Neutrophil (primary cell): ENCODE measurements at regions not wholly inside any gene's neighbourhood (a gene's known extent, or its start where the extent isn't known, plus 50 kb on each side); places are given as distances from the start of the nearest gene placed in this dataset.

Experiments
- H3K27ac ChIP-seq: fragments of 200-600 bp; sonication (generic); 2 replicates; pipeline ENCODE4 v1.5.1; 2016; ENCODE audit warnings: mild to moderate bottlenecking, moderate library complexity
- H3K27me3 ChIP-seq: fragments of 200-600 bp; sonication (generic); 2 replicates; pipeline ENCODE4 v1.6.0; 2016; ENCODE audit warnings: mild to moderate bottlenecking
- H3K36me3 ChIP-seq: fragments of 200-600 bp; sonication (generic); 2 replicates; pipeline ENCODE4 v1.5.1; 2017
- H3K4me1 ChIP-seq, 2 experiments: fragments of 200-600 bp in 1 of 2; sonication (generic) in 1 of 2; 1 replicate in 1 of 2; 2 replicates in 1 of 2; pipeline versions ENCODE4 v1.5.1 to v1.6.1; 2013 to 2016; ENCODE audit warnings: low read depth in 1 of 2, low read length in 1 of 2, mild to moderate bottlenecking in 1 of 2, moderate library complexity in 1 of 2; ENCODE audit not compliant: control insufficient read depth in 1 of 2, insufficient read depth in 1 of 2
- H3K4me3 ChIP-seq, 2 experiments: fragments of 200-600 bp in 1 of 2; sonication (generic) in 1 of 2; 1 replicate in 1 of 2; 2 replicates in 1 of 2; pipeline ENCODE4 v1.5.1; 2013 to 2016; ENCODE audit warnings: low read depth in 1 of 2, low read length in 1 of 2, mild to moderate bottlenecking in 1 of 2, moderate library complexity in 1 of 2
- H3K9me3 ChIP-seq: fragments of 200-600 bp; sonication (generic); 2 replicates; pipeline ENCODE4 v1.5.1; 2016
- CTCF ChIP-seq: fragments of 200-600 bp; sonication (generic); IDR thresholded peaks from 2 replicates; pipeline ENCODE4 v1.5.1; 2016; ENCODE audit warnings: antibody characterized with exemption

- no peaks in the 10 kb centered on the region for H3K36me3 ChIP-seq
- H3K9me3 ChIP-seq, result no peaks in the 10 kb centered on the region
- H3K4me1 ChIP-seq, result no peaks in the 10 kb centered on the region
- TF ChIP-seq CTCF, result no peak
- H3K4me3 ChIP-seq, result no peak overlapping the region
- no peak overlapping the region for H3K27ac ChIP-seq
- H3K27me3 ChIP-seq, result no peaks in the 10 kb centered on the region
Observed at GRCh38 chr5:82387001-82387818, 109.1 kb upstream of the RPS23 start.

- Histone ChIP-seq H3K27ac (no peak overlapping the region), H3K9me3 (no peaks in the 10 kb centered on the region), H3K4me3 (no peak overlapping the region), H3K27me3 (no peaks in the 10 kb centered on the region), H3K36me3 (no peaks in the 10 kb centered on the region), H3K4me1 (no peaks in the 10 kb centered on the region)
- no peak for TF ChIP-seq CTCF
Observed at GRCh38 chr5:82386576-82386975, 108.4 kb upstream of the RPS23 start.

- H3K9me3 ChIP-seq, result no peaks in the 10 kb centered on the region
- no peak overlapping the region for H3K27ac ChIP-seq
- H3K4me3 ChIP-seq, result no peak overlapping the region
- TF ChIP-seq CTCF, result no peak
- H3K27me3 ChIP-seq, result no peaks in the 10 kb centered on the region
- H3K4me1 ChIP-seq, result no peaks in the 10 kb centered on the region
- H3K36me3 ChIP-seq, result no peaks in the 10 kb centered on the region
Observed at GRCh38 chr5:82384034-82384750, 106.0 kb upstream of the RPS23 start.

- Histone ChIP-seq H3K27me3 (no peaks in the 10 kb centered on the region), H3K4me3 (no peak overlapping the region), H3K27ac (no peak overlapping the region), H3K36me3 (no peaks in the 10 kb centered on the region), H3K9me3 (no peaks in the 10 kb centered on the region), H3K4me1 (no peaks in the 10 kb centered on the region)
- TF ChIP-seq CTCF, result no peak
Observed at GRCh38 chr5:82381591-82381990, 103.4 kb upstream of the RPS23 start.

- H3K9me3 ChIP-seq, result no peaks in the 10 kb centered on the region
- no peak overlapping the region for H3K4me3 ChIP-seq
- TF ChIP-seq CTCF, result no peak
- H3K4me1 ChIP-seq, result no peaks in the 10 kb centered on the region
- H3K27me3 ChIP-seq, result no peaks in the 10 kb centered on the region
- H3K36me3 ChIP-seq, result no peaks in the 10 kb centered on the region
- H3K27ac ChIP-seq, result no peak overlapping the region
Observed at GRCh38 chr5:82376307-82376706, 98.2 kb upstream of the RPS23 start.
